WTC11 (cell line): ENCODE measurements at regions not wholly inside any gene's neighbourhood (a gene's known extent, or its start where the extent isn't known, plus 50 kb on each side); places are given as distances from the start of the nearest gene placed in this dataset.

ENCODE experiments used
- ATAC-seq: fragments of 200-7000 bp; cut with Tn5 transposase; 2 replicates; pipeline ENCODE4 v1.10.0; 2021; ENCODE audit warnings: mild to moderate bottlenecking, moderate library complexity
- CTCF ChIA-PET: fragments of 300-600 bp; sonication (Branson Sonifier 250); formaldehyde crosslinking; loops from one replicate; lab custom pipeline; 2021; ENCODE audit warnings: antibody characterized with exemption; lab: Charles Lee
- POLR2A ChIA-PET: fragments of 350-600 bp; sonication (Branson Sonifier 250); formaldehyde crosslinking; loops from one replicate; lab custom pipeline; 2021; ENCODE audit warnings: antibody characterized with exemption; lab: Charles Lee
- DNase-seq: peaks from one replicate; pipeline ENCODE4 v3.0.0; 2021; ENCODE audit warnings: low spot score
- H3K27ac Mint-ChIP-seq: 2 replicates; pipeline ENCODE4 v1.8.0; 2021; ENCODE audit warnings: mixed read lengths
- H3K27me3 Mint-ChIP-seq: 2 replicates; pipeline ENCODE4 v1.8.0; 2021; ENCODE audit warnings: low read depth, mild to moderate bottlenecking, moderate library complexity, mixed read lengths
- H3K36me3 Mint-ChIP-seq: 2 replicates; pipeline ENCODE4 v1.8.0; 2021; ENCODE audit warnings: mixed read lengths
- H3K4me1 Mint-ChIP-seq: 2 replicates; pipeline ENCODE4 v1.8.0; 2022; ENCODE audit warnings: mixed read lengths
- H3K4me3 Mint-ChIP-seq: 2 replicates; pipeline ENCODE4 v1.8.0; 2021; ENCODE audit warnings: mild to moderate bottlenecking, moderate library complexity, mixed read lengths
- H3K9me3 Mint-ChIP-seq: 2 replicates; pipeline ENCODE4 v1.8.0; 2021; ENCODE audit warnings: mixed read lengths
- FOXK1 ChIP-seq: sonication (generic); formaldehyde crosslinking; IDR thresholded peaks from 2 replicates; pipeline ENCODE4 v1.8.0; 2022; ENCODE audit warnings: mild to moderate bottlenecking, moderate library complexity, missing genetic modification reagents
- GTF2I ChIP-seq: fragments of 250-450 bp; sonication (Bioruptor Pico); conservative IDR thresholded peaks from 2 replicates; pipeline ENCODE4 v1.4.0; 2021; ENCODE audit warnings: mild to moderate bottlenecking
- MXD4 ChIP-seq: fragments of 250-450 bp; sonication (Bioruptor Pico); IDR thresholded peaks from 2 replicates; pipeline ENCODE4 v1.8.0; 2021; ENCODE audit warnings: mild to moderate bottlenecking, moderate library complexity, borderline replicate concordance
- NFYB ChIP-seq: sonication (generic); formaldehyde crosslinking; conservative IDR thresholded peaks from 2 replicates; pipeline ENCODE4 v1.8.0; 2022; ENCODE audit warnings: low read depth, missing genetic modification reagents
- NR1H2 ChIP-seq: sonication (generic); formaldehyde crosslinking; IDR thresholded peaks from 2 replicates; pipeline ENCODE4 v1.9.0; 2021; ENCODE audit warnings: mild to moderate bottlenecking, moderate library complexity, missing genetic modification reagents
- PRRX2 ChIP-seq: fragments of 250-450 bp; sonication (Bioruptor Pico); IDR thresholded peaks from 2 replicates; pipeline ENCODE4 v1.8.0; 2021; ENCODE audit warnings: mild to moderate bottlenecking
- TCF7 ChIP-seq: sonication (generic); formaldehyde crosslinking; IDR thresholded peaks from 2 replicates; pipeline ENCODE4 v1.8.0; 2022; ENCODE audit warnings: mild to moderate bottlenecking, low read depth, missing genetic modification reagents, moderate library complexity
- ZNF121 ChIP-seq: sonication (generic); formaldehyde crosslinking; IDR thresholded peaks from 2 replicates; pipeline ENCODE4 v1.8.0; 2023; ENCODE audit warnings: missing genetic modification reagents
- ZNF263 ChIP-seq: sonication (generic); formaldehyde crosslinking; IDR thresholded peaks from 2 replicates; pipeline ENCODE4 v1.8.1; 2022; ENCODE audit warnings: low read depth, mild to moderate bottlenecking, moderate library complexity, missing genetic modification reagents
- ZNF396 ChIP-seq: fragments of 250-450 bp; sonication (Bioruptor Pico); IDR thresholded peaks from 2 replicates; pipeline ENCODE4 v1.8.0; 2021; ENCODE audit warnings: mild to moderate bottlenecking, moderate library complexity, borderline replicate concordance
- ZNF416 ChIP-seq: fragments of 250-450 bp; sonication (Bioruptor Pico); IDR thresholded peaks from 2 replicates; pipeline ENCODE4 v1.9.0; 2021; ENCODE audit warnings: mild to moderate bottlenecking, inconsistent platforms
- ZNF671 ChIP-seq: fragments of 250-450 bp; sonication (Bioruptor Pico); IDR thresholded peaks from 2 replicates; pipeline ENCODE4 v1.8.0; 2021; ENCODE audit warnings: mild to moderate bottlenecking
- TF ChIP-seq, protein P1 (sequence below): sonication (generic); formaldehyde crosslinking; IDR thresholded peaks from 2 replicates; pipeline ENCODE4 v1.8.0; 2023; ENCODE audit warnings: missing genetic modification reagents, mild to moderate bottlenecking, borderline replicate concordance
- TF ChIP-seq, protein P2 (sequence below): fragments of 250-450 bp; sonication (Bioruptor Pico); IDR thresholded peaks from 2 replicates; pipeline ENCODE4 v1.9.0; 2021; ENCODE audit warnings: moderate library complexity, mild to moderate bottlenecking, inconsistent platforms, borderline replicate concordance
- TF ChIP-seq, protein P3 (sequence below): sonication (generic); formaldehyde crosslinking; IDR thresholded peaks from 2 replicates; pipeline ENCODE4 v1.8.0; 2022; ENCODE audit warnings: missing genetic modification reagents

DNA sequence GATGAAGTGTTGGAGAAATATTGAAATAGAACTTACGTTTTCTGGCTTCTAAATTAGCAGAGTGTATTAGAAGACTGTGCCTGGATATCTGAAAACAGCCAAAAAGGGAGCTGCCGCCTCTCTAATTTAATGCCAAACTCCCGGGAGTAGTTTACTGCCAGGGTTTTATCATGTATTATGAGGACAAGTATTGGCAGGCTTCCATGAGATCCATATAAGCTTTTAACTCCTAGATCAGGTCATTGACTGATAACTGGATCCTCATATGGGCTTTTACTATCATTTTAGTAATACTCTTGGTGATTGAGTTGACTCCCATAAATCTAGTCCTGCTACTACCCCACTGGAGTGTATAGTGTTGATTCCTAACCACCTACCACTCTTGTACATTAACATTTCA is 178.4 kb upstream of the CXADR start (continued):
- TF ChIP-seq FOXK1: no peak
- TF ChIP-seq ZNF671: no peak
- no peak for TF ChIP-seq GTF2I (CRISPR knock-in tag)
- no peak for TF ChIP-seq PRRX2 (CRISPR knock-in tag)
- TF ChIP-seq ZNF416 (CRISPR knock-in tag): no peak
- no peak for TF ChIP-seq ZNF121 (CRISPR knock-in tag)
- TF ChIP-seq, protein P1, sequence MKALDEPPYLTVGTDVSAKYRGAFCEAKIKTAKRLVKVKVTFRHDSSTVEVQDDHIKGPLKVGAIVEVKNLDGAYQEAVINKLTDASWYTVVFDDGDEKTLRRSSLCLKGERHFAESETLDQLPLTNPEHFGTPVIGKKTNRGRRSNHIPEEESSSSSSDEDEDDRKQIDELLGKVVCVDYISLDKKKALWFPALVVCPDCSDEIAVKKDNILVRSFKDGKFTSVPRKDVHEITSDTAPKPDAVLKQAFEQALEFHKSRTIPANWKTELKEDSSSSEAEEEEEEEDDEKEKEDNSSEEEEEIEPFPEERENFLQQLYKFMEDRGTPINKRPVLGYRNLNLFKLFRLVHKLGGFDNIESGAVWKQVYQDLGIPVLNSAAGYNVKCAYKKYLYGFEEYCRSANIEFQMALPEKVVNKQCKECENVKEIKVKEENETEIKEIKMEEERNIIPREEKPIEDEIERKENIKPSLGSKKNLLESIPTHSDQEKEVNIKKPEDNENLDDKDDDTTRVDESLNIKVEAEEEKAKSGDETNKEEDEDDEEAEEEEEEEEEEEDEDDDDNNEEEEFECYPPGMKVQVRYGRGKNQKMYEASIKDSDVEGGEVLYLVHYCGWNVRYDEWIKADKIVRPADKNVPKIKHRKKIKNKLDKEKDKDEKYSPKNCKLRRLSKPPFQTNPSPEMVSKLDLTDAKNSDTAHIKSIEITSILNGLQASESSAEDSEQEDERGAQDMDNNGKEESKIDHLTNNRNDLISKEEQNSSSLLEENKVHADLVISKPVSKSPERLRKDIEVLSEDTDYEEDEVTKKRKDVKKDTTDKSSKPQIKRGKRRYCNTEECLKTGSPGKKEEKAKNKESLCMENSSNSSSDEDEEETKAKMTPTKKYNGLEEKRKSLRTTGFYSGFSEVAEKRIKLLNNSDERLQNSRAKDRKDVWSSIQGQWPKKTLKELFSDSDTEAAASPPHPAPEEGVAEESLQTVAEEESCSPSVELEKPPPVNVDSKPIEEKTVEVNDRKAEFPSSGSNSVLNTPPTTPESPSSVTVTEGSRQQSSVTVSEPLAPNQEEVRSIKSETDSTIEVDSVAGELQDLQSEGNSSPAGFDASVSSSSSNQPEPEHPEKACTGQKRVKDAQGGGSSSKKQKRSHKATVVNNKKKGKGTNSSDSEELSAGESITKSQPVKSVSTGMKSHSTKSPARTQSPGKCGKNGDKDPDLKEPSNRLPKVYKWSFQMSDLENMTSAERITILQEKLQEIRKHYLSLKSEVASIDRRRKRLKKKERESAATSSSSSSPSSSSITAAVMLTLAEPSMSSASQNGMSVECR (CRISPR knock-in tag): no peak
- no peak for TF ChIP-seq NR1H2

DNA sequence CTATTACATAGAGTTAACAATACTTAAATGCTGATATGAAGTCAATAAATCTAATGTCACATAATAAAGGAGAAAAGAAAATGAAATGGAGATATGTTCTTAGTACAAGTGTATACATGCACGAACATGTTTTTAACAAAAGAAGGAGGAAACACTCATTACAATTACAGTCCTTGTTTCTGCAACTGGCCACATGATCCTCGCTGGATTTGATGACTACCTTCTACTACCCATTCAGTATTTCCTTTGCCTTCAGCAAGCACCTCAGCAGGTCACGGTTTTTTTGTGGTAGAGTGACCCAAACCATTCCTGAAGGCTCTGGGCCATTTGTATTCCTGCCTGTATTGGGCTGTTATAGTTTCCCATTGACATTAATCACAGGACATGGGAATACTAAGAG is 172.8 kb upstream of the CXADR start:
- Mint-ChIP-seq H3K27ac (no peak overlapping the region), H3K4me1 (no peaks in the 10 kb centered on the region), H3K4me3 (no peak overlapping the region), H3K9me3 (peaks cover 35% of the 10 kb centered on the region), H3K27me3 (no peaks in the 10 kb centered on the region; the same call in 1 of the 2 replicates), H3K36me3 (peaks cover 4% of the 10 kb centered on the region)
- no peak for ATAC-seq
- DNase-seq: no peak
- TF ChIP-seq, protein P2, sequence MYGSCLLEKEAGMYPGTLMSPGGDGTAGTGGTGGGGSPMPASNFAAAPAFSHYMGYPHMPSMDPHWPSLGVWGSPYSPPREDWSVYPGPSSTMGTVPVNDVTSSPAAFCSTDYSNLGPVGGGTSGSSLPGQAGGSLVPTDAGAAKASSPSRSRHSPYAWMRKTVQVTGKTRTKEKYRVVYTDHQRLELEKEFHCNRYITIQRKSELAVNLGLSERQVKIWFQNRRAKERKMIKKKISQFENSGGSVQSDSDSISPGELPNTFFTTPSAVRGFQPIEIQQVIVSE (CRISPR knock-in tag): no peak
- TF ChIP-seq TCF7 (CRISPR knock-in tag) (no peak), NR1H2 (no peak)
- ChIA-PET CTCF (no interaction called here), POLR2A (no interaction called here)

DNA sequence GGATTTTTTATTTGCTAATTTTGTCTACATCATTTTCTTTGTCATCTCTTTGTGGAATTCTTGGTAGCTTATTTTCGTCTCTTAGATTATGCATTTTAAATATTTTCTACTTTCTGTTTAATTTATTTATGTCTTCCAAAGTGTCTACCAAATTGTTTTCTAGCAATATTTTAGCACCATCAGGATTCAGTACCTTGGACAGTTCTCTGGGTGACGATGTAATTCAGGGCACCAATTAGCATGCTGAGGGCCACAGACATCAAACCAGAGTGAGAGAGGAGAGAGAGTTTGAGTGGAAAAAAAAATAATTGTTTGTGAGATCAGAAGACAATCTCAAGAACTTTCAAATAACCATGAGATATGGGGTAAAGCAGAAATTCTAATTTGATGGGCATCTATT is 169.8 kb upstream of the CXADR start:
- Mint-ChIP-seq H3K27ac (no peak overlapping the region), H3K36me3 (peaks cover 4% of the 10 kb centered on the region), H3K27me3 (no peaks in the 10 kb centered on the region; the same call in 1 of the 2 replicates), H3K4me3 (no peak overlapping the region), H3K9me3 (peaks cover 42% of the 10 kb centered on the region), H3K4me1 (no peaks in the 10 kb centered on the region)
- DNase-seq (no peak), ATAC-seq (no peak)
- ChIA-PET POLR2A (no interaction called here), CTCF (no interaction called here)
- TF ChIP-seq, protein P3, sequence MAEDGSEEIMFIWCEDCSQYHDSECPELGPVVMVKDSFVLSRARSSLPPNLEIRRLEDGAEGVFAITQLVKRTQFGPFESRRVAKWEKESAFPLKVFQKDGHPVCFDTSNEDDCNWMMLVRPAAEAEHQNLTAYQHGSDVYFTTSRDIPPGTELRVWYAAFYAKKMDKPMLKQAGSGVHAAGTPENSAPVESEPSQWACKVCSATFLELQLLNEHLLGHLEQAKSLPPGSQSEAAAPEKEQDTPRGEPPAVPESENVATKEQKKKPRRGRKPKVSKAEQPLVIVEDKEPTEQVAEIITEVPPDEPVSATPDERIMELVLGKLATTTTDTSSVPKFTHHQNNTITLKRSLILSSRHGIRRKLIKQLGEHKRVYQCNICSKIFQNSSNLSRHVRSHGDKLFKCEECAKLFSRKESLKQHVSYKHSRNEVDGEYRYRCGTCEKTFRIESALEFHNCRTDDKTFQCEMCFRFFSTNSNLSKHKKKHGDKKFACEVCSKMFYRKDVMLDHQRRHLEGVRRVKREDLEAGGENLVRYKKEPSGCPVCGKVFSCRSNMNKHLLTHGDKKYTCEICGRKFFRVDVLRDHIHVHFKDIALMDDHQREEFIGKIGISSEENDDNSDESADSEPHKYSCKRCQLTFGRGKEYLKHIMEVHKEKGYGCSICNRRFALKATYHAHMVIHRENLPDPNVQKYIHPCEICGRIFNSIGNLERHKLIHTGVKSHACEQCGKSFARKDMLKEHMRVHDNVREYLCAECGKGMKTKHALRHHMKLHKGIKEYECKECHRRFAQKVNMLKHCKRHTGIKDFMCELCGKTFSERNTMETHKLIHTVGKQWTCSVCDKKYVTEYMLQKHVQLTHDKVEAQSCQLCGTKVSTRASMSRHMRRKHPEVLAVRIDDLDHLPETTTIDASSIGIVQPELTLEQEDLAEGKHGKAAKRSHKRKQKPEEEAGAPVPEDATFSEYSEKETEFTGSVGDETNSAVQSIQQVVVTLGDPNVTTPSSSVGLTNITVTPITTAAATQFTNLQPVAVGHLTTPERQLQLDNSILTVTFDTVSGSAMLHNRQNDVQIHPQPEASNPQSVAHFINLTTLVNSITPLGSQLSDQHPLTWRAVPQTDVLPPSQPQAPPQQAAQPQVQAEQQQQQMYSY (CRISPR knock-in tag): no peak
- TF ChIP-seq NFYB (CRISPR knock-in tag) (no peak), MXD4 (no peak), ZNF263 (no peak), ZNF396 (CRISPR knock-in tag) (no peak)
